Activated CD8-positive, alpha-beta T cell treated with anti-CD3 and anti-CD28 coated beads for 36 hours (primary cell): ENCODE measurements at regions not wholly inside any gene's neighbourhood (a gene's known extent, or its start where the extent isn't known, plus 50 kb on each side); places are given as distances from the start of the nearest gene placed in this dataset.

ENCODE experiments used
- ATAC-seq: fragments of 200-7000 bp; cut with Tn5 transposase; one replicate; pipeline ENCODE4 v1.10.0; 2021; ENCODE audit warnings: mild to moderate bottlenecking, moderate library complexity
- CTCF ChIA-PET: fragments of 350-600 bp; sonication (Branson Sonifier 250); formaldehyde crosslinking; loops from one replicate; lab custom pipeline; 2021; ENCODE audit warnings: antibody characterized with exemption; lab: Charles Lee
- POLR2A ChIA-PET: fragments of 350-600 bp; sonication (Branson Sonifier 250); formaldehyde crosslinking; loops from one replicate; lab custom pipeline; 2021; ENCODE audit warnings: antibody characterized with exemption; lab: Charles Lee
- DNase-seq: peaks from one replicate; pipeline ENCODE4 v3.0.0-alpha.2; 2020
- H3K27ac Mint-ChIP-seq: one replicate; pipeline ENCODE4 v1.8.0; 2021; ENCODE audit warnings: mild to moderate bottlenecking, mixed read lengths
- H3K27me3 Mint-ChIP-seq: one replicate; pipeline ENCODE4 v1.8.0; 2021; ENCODE audit warnings: mixed read lengths
- H3K36me3 Mint-ChIP-seq: one replicate; pipeline ENCODE4 v1.8.0; 2021; ENCODE audit warnings: low read depth, mixed read lengths
- H3K4me1 Mint-ChIP-seq: one replicate; pipeline ENCODE4 v1.8.0; 2021; ENCODE audit warnings: low read depth, mixed read lengths
- H3K4me3 Mint-ChIP-seq: one replicate; pipeline ENCODE4 v1.8.0; 2021; ENCODE audit warnings: mild to moderate bottlenecking, moderate library complexity, mixed read lengths
- H3K9me3 Mint-ChIP-seq: one replicate; pipeline ENCODE4 v1.8.0; 2021; ENCODE audit warnings: mixed read lengths
- CTCF ChIP-seq: fragments of 200-600 bp; IDR thresholded peaks from one replicate; pipeline ENCODE4 v1.8.0; 2022; ENCODE audit warnings: antibody characterized with exemption, mild to moderate bottlenecking
- intact Hi-C: fragments of 100-400 bp; cut with micrococcal nuclease; formaldehyde crosslinking; loops from one replicate; pipeline ENCODE4 v1.10.0; 2022

- no peak for TF ChIP-seq CTCF
- Mint-ChIP-seq H3K9me3 (peaks cover 3% of the 10 kb centered on the region), H3K27ac (no peak overlapping the region), H3K4me1 (no peaks in the 10 kb centered on the region), H3K36me3 (no peaks in the 10 kb centered on the region), H3K4me3 (no peak overlapping the region), H3K27me3 (no peaks in the 10 kb centered on the region)
- POLR2A ChIA-PET, result no interaction called here
- DNase-seq (no peak), ATAC-seq (no peak)
- intact Hi-C loops, result no loop called here
- CTCF ChIA-PET, result no interaction called here
Measured at GRCh38 chr2:22832196-22832595, 552.8 kb upstream of the KLHL29 start.

GRCh38 chr2:22838461-22838860 lies 546.5 kb upstream of the KLHL29 start:
- CTCF ChIA-PET, result no interaction called here
- Mint-ChIP-seq H3K27me3 (no peaks in the 10 kb centered on the region), H3K36me3 (no peaks in the 10 kb centered on the region), H3K9me3 (no peaks in the 10 kb centered on the region), H3K4me1 (no peaks in the 10 kb centered on the region), H3K27ac (no peak overlapping the region), H3K4me3 (no peak overlapping the region)
- intact Hi-C loops, result no loop called here
- no peak for DNase-seq
- no peak for ATAC-seq
- POLR2A ChIA-PET, result no interaction called here
- TF ChIP-seq CTCF, result no peak

- POLR2A ChIA-PET, result no interaction called here
- ATAC-seq, result no peak
- DNase-seq, result no peak
- Mint-ChIP-seq H3K36me3 (no peaks in the 10 kb centered on the region), H3K27me3 (no peaks in the 10 kb centered on the region), H3K4me3 (no peak overlapping the region), H3K4me1 (no peaks in the 10 kb centered on the region), H3K9me3 (no peaks in the 10 kb centered on the region), H3K27ac (no peak overlapping the region)
- intact Hi-C loops, result no loop called here
- CTCF ChIA-PET, result no interaction called here
- no peak for TF ChIP-seq CTCF
Measured at GRCh38 chr2:22842205-22842869, 542.6 kb upstream of the KLHL29 start.

- H3K36me3 Mint-ChIP-seq, result no peaks in the 10 kb centered on the region
- CTCF ChIA-PET, result no interaction called here
- no peak overlapping the region for H3K27ac Mint-ChIP-seq
- POLR2A ChIA-PET, result no interaction called here
- H3K27me3 Mint-ChIP-seq, result no peaks in the 10 kb centered on the region
- H3K9me3 Mint-ChIP-seq, result peaks cover 2% of the 10 kb centered on the region
- DNase-seq (no peak), ATAC-seq (no peak)
- H3K4me1 Mint-ChIP-seq, result no peaks in the 10 kb centered on the region
- intact Hi-C loops, result no loop called here
- TF ChIP-seq CTCF, result no peak
- H3K4me3 Mint-ChIP-seq, result no peak overlapping the region
Measured at GRCh38 chr2:22843919-22844537, 541.0 kb upstream of the KLHL29 start.

- no peak for TF ChIP-seq CTCF
- H3K4me3 Mint-ChIP-seq, result no peak overlapping the region
- H3K27me3 Mint-ChIP-seq, result no peaks in the 10 kb centered on the region
- ChIA-PET POLR2A (no interaction called here), CTCF (no interaction called here)
- H3K4me1 Mint-ChIP-seq, result no peaks in the 10 kb centered on the region
- H3K9me3 Mint-ChIP-seq, result peaks cover 3% of the 10 kb centered on the region
- no peak overlapping the region for H3K27ac Mint-ChIP-seq
- ATAC-seq (no peak), DNase-seq (no peak)
- intact Hi-C loops, result no loop called here
- H3K36me3 Mint-ChIP-seq, result no peaks in the 10 kb centered on the region
Measured at GRCh38 chr2:22850310-22850709, 534.7 kb upstream of the KLHL29 start.
